ENCODE measurements at regions not wholly inside any gene's neighbourhood (a gene's known extent, or its start where the extent isn't known, plus 50 kb on each side); places are given as distances from the start of the nearest gene placed in this dataset.

DNA sequence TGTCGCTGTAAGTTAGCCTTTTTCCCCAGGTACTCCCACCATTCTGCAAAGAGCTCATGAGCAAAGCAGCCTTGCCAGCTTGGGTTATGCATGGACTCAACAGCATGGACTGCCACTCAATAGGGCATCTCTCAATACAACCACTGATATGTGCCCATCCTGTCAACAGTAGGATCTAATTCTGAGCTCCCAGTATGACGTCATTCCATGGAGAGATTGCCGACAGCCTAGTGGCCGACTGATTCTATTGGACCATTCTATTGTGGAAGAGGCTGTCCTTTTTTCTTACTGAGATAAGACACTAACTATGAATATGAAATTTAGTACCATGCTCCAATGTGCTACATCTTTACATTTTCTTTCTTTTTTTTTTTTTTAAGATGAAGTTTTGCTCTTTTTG lies 2389.0 kb upstream of the AGA start:
- TF ChIP-seq POLR2AphosphoS5 (IDR thresholded peaks at IDR 0.05; ENCODE audit: low read depth, low read length) (no peak), POLR2A (IDR thresholded peaks at IDR 0.05; ENCODE audit: low read depth, low read length) (no peak)
